DND-41 (cell line): ENCODE measurements at regions not wholly inside any gene's neighbourhood (a gene's known extent, or its start where the extent isn't known, plus 50 kb on each side); places are given as distances from the start of the nearest gene placed in this dataset.

ENCODE experiments used
- EZH2 ChIP-seq: IDR thresholded peaks from 3 replicates; pipeline ENCODE4 v1.6.1; 2012; ENCODE audit warnings: borderline replicate concordance, low read depth, mild to moderate bottlenecking, moderate library complexity, low read length, inconsistent platforms; ENCODE audit not compliant: severe bottlenecking
- TF ChIP-seq, protein P1 (sequence below): IDR thresholded peaks from 2 replicates; pipeline ENCODE4 v1.5.1; 2012; ENCODE audit warnings: borderline replicate concordance, low read length, moderate library complexity, mild to moderate bottlenecking; ENCODE audit not compliant: poor library complexity, severe bottlenecking; ENCODE audit errors: extremely low read depth

DNA sequence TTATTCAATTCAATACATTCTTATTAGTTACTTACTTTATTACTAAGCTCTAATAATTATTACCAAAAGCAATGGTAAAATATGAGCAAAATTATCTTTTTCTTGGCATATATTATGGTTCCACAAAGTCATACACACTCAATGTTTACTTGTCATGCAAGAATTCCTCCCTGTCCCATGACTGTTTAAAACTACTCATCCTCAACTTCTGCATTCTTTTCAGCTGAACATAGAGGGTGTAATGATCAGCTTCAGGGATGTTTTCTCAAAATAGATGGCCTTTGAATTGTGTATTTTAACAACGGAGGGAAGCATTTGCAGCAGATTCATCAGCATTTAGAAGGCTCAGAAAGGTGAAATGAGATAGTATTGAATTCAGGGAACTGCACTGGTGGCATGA, 499.0 kb downstream of the RWDD3 start:
- TF ChIP-seq, protein P1, sequence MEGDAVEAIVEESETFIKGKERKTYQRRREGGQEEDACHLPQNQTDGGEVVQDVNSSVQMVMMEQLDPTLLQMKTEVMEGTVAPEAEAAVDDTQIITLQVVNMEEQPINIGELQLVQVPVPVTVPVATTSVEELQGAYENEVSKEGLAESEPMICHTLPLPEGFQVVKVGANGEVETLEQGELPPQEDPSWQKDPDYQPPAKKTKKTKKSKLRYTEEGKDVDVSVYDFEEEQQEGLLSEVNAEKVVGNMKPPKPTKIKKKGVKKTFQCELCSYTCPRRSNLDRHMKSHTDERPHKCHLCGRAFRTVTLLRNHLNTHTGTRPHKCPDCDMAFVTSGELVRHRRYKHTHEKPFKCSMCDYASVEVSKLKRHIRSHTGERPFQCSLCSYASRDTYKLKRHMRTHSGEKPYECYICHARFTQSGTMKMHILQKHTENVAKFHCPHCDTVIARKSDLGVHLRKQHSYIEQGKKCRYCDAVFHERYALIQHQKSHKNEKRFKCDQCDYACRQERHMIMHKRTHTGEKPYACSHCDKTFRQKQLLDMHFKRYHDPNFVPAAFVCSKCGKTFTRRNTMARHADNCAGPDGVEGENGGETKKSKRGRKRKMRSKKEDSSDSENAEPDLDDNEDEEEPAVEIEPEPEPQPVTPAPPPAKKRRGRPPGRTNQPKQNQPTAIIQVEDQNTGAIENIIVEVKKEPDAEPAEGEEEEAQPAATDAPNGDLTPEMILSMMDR, result no peak
- no peak for TF ChIP-seq EZH2
